GM20000 (cell line): ENCODE measurements at regions not wholly inside any gene's neighbourhood (a gene's known extent, or its start where the extent isn't known, plus 50 kb on each side); places are given as distances from the start of the nearest gene placed in this dataset.

Source experiments
- DNase-seq: peaks from one replicate; pipeline ENCODE4 v3.0.0; 2012; ENCODE audit warnings: low spot score
- CTCF ChIP-seq: IDR thresholded peaks from 2 replicates; pipeline ENCODE4 v1.5.1; 2012; ENCODE audit warnings: mild to moderate bottlenecking, control low read depth; ENCODE audit errors: extremely low read depth, missing control alignments

- no peak for DNase-seq
- TF ChIP-seq CTCF = no peak
Measured at GRCh38 chr9:22379272-22379671, 67.4 kb upstream of the DMRTA1 start.

DNA sequence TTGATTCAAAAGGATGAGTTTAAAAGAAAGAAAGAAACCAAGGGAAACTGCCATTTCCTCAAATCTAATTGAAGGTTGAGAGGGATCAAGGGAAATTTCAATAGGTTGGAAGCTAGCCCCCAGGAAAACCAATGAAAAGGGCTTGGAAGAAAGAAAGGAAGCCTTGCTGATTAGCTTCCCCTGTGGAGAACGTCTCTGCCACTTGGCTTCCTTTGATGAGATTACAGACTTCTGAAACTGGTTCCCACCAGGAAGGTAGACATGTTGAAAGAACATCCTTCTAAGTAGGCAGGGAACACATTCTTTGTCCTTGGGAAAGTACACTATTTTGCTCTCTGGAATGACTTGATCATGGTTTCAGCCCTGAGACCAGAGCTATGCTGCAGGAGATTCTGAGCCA, 65.5 kb upstream of the DMRTA1 start:
- no peak for TF ChIP-seq CTCF
- no peak for DNase-seq

DNA sequence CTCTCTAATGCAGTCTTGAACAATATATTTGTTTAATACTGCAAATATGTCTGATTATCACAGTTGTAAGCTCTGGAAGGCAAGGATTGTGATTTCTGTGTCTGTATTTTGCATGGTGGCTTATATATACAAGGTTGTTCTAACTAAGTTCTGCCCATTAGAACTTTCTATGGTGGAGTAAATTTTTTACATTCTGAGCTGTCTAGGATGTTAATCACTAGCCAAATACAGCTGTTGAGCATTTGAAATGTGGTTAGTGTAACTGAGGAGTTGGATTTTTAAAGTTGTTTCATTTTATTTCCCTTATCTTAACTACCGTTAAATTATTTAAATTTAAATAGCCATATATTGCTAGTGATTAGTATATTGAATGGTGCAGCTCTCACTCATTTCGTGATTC, 64.3 kb upstream of the DMRTA1 start:
- no peak for TF ChIP-seq CTCF
- DNase-seq = no peak

DNA sequence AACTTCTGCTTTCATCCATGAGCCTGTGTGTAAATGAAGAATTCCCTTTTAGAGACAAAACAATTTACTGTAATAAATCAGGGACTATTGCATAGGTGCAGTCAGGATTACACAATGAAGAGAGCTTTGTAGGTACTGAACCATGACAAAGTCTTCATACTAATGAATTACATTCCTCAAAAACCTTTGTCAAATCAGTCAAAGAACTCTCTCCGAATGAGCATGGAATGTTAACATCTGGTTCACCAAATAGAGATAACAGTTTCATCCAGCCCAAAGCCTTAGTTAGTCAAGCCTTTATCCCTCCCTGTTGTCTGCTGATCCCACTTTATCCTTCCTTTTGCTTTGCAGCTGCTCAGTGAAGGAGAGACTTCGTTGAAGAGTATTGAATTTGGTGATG, 62.9 kb upstream of the DMRTA1 start:
- no peak for DNase-seq
- no peak for TF ChIP-seq CTCF

DNA sequence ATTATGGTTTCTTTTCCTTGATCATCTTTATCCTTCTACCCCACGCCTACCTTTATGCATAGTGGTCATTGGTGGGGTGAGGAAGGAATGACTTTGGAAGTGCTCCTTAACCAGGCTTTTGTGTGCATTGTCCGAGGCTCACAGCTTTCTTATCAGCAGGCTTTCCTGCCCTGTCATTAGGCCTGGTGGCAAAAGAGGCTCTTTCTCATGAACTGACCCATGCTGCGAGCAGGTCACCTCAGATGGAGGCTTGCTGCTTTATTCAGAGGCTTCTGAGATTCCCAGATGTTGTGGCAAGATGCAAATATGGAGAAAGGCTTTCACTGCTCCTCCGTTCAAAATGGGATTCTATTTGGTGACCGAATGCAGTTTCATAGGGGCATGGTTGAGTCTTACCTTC, 57.4 kb upstream of the DMRTA1 start:
- no peak for DNase-seq
- TF ChIP-seq CTCF = no peak

DNA sequence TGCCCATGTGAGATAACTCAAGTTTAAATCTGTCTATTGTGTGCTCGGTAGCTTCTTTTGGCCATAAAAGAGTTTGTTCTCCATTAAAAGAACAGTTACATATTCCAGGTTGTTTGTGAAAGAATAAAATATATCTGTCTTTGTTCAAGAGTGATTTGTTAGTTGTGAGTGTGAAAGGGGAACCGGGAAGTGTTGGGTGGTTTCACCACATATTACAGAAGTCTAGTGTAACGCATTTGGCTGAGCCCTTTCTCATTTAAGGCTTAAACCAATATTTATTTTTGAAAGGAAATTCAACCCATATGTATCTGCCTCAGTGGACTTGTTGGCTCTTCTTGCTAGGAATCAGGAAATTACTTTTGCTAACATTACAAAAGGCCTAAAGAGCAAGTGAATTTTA, 54.1 kb upstream of the DMRTA1 start:
- no peak for DNase-seq
- no peak for TF ChIP-seq CTCF

DNA sequence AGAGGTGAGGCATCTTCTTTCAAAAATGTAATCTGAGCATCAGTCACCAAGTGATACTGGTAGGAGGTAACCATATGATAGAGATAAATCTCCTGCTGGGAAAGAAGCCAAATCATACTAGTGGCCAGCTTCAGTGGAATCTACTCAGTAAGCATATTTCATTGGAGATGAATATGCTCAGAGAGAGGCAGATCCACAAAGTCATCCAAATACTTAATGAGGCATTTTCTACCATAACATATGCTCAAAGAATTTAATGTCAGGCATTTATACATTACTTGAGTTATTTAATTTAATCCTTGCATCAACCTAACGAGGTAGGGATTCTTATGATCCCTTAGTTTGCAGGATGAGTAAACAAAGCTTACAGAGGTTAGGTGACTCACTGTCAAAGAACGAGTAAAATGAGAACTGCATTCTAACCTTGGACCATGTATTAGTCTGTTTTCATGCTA, 50.9 kb upstream of the DMRTA1 start:
- no peak for DNase-seq
- TF ChIP-seq CTCF = no peak
